ENCODE measurements at regions not wholly inside any gene's neighbourhood (a gene's known extent, or its start where the extent isn't known, plus 50 kb on each side); places are given as distances from the start of the nearest gene placed in this dataset.
A peak's percentile ranks its signal among the peaks of the same experiment; 100 is the strongest.

GRCh38 chr1:5329068-5329739 lies 663.0 kb downstream of the NPHP4 start:
- no peak for DNase-seq

GRCh38 chr1:5324883-5325282 lies 667.3 kb downstream of the NPHP4 start:
- no peak for DNase-seq

DNA sequence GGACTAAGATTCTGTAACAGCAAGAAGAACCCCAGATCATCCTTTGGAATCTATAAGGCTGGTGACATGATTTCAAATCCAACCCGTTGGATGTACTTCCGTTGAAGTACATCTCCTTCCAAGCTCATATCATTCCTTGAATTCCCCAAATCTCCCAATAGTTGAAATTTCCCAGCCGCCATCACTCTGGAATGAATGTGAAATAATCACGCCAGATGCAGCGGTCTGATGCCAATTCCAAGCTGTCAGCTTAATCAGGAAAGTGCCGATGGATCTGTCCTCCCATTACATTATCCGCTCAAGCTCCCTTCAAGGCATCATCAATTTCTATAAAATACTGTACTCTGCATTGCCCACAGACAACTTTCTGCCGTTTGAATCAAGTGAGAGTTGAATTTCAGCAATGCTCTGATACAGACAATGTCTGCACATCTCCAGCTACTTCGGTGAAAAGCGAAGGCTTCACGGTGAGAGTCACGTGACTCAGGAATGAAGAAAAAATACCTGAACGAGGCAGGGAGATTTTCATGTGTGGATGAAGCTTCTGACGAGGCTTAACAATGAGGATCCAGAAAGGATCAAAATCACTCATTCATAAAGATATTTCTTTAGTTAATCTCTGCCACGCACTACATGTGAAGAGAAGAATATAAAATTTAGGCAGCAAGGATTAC lies 663.9 kb downstream of the AJAP1 start:
- no peak for DNase-seq

DNA sequence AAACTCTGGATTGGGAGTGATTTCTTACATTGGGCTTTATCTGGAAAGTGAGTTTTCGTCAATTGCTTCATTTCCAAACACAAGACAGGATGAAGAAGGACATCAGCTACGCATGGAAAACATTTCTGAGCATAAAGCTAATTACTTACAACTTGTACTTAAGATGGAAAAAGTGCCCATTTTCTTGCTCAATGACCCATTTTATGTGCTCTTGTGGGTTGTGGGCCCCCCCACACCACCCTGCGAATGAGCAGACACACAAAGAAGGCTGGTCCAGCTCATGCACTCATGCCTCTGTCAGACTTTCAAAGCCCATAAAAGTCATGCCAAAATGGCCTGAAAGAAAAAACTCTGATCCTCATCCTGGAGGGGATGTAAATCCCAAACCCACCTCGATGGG lies 663.0 kb downstream of the AJAP1 start:
- no peak for DNase-seq

DNA sequence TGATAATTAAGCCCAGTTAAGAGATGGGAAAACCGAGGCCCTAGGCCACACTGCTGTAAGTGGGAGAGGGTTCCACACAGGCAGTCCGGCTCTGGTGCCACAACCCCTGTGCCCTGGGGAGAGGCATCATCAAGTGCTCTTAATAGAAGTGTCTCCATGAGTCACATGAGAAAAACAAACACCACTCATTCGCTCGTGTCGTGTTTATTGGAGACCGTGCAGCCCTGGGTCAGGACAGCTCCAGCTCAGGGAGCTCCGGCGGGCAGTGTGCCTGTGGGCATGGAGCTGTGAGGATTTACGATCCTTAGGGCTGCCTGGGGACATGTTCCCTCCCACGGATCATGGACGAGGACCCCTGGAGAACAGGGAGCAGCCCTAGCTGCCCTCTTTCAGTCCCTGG lies 658.5 kb downstream of the AJAP1 start:
- no peak for DNase-seq

- DNase-seq = no peak
Measured at GRCh38 chr1:5312293-5312674, 657.9 kb downstream of the AJAP1 start.

GRCh38 chr1:5311634-5312292 lies 657.4 kb downstream of the AJAP1 start:
- no peak for DNase-seq

GRCh38 chr1:5311147-5311546 lies 656.7 kb downstream of the AJAP1 start:
- DNase-seq = no peak

DNA sequence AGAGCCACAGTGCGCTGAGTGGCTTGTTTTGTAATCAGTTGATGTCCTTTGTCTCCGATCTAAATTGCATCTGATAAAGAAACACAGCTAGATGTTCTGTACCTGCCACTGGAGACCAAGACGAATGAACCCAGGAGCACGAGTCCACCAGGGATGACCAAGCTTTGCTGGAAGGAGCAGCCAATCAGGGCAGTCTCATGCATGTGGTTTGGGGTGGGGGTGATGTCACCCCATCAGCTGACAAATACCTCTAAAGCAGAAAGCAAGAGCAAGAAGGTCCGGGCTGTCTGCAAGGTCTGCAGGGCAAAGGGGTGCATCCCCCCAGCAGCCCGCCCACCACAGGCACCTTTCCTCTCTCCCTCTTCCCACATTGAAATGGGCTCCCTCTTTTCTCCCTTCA lies 653.8 kb downstream of the AJAP1 start:
- no peak for DNase-seq

DNA sequence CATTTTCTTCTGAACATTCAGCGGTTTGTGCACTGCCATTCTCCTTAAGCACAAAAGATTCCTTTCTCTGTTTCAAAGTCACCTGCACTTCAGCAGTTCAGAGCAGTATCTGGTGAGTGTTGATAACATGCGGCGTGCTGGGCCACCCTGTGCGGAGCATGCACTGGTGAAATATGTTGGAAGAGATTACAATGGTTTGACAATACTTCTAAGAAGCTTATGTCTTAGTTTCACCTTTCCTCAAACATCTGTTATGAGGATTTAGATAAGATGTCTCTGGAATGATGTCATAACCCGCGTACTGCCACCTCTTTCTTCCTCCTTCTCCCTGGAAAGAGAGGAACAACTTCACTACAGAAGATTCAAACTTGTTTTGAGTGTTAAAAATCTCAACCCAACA lies 650.3 kb downstream of the AJAP1 start:
- DNase-seq = no peak

DNA sequence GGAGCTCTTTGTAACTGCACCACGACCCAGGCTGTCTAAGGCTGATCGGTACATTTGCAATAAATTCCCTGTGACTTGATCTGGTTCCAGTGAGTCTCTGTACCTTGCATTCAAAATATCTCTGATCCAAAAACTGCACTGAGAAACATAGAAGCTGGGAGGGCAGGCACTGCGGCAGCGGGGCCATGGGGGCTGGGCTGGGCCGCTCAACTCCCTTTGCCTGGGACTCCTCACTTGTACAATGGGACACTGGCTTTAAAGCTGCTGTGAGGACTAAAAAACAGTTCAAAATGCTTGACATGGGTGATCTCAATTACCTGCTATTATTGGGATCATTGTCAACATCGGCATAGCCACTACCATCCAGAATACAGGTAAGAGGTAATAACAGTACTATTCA lies 644.0 kb downstream of the AJAP1 start:
- no peak for DNase-seq

DNA sequence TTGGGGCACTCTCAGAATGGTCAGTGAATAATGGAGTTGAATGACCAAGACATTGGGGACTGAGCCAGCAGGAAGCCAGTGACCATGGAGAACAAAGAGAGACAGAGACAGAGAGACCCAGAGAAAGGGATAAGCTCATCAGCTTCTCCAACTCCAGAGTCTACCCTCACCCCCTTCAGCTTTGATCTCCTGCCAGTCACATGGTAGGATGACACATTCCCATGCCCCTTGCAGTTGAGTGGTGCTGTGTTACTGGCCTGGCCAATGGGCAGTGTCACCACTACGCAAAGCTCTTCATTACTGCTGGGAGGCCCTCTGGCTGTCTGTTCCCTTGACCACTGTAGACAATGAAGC lies 643.5 kb downstream of the AJAP1 start:
- no peak for DNase-seq

DNA sequence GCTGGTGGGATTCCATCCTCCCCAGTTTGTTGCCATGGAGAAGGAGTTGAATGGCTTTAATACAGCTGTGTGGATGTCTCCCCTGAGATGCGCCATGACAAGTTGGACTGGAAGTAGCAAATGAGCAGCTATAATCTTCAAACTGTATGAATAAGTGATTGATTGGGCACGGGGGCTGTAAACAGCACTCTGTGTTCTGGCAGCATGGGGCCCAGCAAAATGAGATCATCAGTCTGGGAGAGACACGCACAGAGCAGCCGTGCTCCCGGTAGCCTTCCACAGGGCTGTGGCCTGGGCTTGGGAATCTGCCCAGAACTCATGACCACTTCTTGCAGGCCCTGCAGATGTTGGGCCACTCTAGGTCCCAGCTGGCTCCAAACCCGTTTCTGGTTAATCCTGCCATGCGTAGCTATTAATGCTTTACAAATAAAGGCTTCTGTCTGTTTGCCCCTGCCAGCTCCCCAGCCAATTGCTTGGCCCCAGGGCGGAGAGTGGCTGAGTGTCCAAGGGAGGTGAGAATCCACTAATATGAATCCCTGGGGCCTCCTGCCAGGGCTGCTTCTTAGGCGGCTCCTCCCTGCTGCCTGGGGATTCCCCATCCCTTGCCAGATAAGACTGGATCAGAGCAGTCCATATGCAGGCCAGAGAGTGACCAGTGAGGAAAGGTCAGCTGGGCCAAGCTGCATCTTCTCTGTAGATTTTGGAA lies 642.9 kb downstream of the AJAP1 start:
- peak; percentile 3 for DNase-seq

DNA sequence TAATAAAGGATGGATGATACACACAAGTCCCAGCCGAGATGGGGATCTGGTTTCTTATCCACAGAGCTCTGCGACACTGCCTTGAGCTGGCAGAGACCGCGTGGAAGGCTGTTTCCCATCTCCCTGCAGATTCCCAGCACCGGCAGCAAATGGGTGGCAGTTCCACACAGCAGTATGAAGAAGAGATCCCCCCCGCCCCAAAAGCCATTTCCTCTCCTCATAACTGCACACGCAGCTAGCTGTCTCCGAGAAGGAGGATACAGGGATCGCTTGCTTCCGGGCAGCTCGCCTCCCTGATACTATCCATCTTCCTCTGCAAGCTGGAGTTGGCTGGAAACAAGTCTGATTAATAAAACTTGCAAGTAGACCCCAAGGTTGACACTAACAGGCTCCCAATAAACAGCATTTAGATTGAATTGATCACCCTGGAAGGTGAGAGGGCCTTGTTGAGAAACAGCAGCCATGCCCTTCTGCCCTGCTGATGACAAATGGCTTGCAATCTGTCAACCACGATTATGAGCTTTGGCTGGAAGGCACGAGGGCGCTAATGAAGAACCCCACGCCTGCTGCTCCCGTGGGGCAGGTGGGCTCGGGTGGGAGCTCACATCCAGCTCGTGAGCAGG lies 642.3 kb downstream of the AJAP1 start:
- DNase-seq = no peak

GRCh38 chr1:5296095-5296494 lies 641.7 kb downstream of the AJAP1 start:
- DNase-seq = no peak

GRCh38 chr1:5291889-5292288 lies 637.5 kb downstream of the AJAP1 start:
- no peak for DNase-seq

DNA sequence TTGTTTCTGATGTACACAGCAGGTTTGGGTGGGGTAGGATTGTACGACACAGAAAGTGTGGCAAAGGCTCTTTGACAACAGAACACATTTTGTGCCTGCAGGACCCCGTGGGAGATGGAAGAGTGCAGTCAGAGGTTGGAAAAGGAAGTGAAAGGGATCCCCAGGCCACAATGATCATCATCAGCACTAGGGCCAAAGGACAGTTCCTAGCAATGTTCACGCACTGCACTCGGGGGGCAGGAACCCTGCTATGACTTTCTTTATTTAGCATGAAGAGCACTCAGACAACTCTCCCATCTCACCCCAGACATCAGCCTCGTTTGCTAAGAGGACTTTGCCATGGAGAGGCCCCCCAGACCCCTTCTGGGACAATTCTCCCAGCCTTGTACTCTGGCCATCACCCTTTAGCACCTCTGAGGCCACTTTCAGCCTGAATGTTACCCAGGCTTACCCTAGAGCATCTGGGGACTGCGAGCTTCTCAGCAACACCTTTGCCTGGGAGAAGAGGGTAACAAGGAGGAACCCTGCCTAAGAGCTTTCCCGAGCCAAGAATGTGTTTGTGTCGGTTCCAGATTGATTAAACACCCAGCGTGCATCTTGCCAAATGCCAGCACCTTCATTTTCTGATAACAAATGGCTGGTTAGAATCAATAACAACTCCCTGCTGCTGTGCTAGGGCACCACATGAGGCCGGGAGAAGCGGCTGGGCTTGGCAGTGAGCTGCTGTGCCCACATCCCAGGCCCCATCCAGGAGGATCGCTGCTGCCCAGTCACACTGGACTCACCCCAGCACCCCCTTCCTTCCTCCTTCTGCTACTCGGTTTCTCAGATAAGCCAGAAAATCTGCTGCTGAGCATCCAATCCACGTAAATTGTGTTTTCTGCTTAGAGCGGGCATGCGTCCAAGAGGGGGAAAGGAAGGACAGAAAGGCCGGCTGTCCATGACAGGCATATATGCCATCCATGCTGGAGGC lies 633.1 kb downstream of the AJAP1 start:
- DNase-seq = no peak

GRCh38 chr1:5286244-5286643 lies 631.8 kb downstream of the AJAP1 start:
- DNase-seq = no peak

DNA sequence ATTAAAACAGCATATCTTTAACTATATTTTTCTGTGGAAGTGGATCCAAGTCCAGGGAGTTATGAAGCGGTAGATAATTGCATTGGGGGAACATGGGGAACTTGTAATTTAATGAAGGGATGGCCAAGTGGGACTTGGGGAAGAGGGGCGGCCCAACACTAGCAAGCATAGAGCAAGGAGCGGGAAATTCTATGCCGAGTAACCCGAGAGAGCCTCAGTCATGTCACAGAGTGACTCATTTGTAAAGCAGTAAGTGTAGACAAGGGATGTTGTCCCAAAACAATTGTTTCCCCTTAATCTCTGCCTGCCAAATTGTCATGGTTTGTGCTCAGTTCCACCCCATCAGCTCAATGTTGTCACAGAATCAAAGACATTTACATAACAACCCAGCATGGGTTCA lies 620.1 kb downstream of the AJAP1 start:
- DNase-seq = no peak

GRCh38 chr1:5273280-5274003 lies 619.0 kb downstream of the AJAP1 start:
- no peak for DNase-seq

GRCh38 chr1:5272325-5272724 lies 617.9 kb downstream of the AJAP1 start:
- no peak for DNase-seq

Data from skin of body (tissue), 1 donor.